LNCAP (cell line): ENCODE measurements at regions not wholly inside any gene's neighbourhood (a gene's known extent, or its start where the extent isn't known, plus 50 kb on each side); places are given as distances from the start of the nearest gene placed in this dataset.
A peak's percentile ranks its signal among the peaks of the same experiment; 100 is the strongest.

Experiments
- CTCF ChIP-seq: fragments of 450-650 bp; IDR thresholded peaks from 2 replicates; pipeline ENCODE4 v1.5.1; 2017; ENCODE audit warnings: mild to moderate bottlenecking

DNA sequence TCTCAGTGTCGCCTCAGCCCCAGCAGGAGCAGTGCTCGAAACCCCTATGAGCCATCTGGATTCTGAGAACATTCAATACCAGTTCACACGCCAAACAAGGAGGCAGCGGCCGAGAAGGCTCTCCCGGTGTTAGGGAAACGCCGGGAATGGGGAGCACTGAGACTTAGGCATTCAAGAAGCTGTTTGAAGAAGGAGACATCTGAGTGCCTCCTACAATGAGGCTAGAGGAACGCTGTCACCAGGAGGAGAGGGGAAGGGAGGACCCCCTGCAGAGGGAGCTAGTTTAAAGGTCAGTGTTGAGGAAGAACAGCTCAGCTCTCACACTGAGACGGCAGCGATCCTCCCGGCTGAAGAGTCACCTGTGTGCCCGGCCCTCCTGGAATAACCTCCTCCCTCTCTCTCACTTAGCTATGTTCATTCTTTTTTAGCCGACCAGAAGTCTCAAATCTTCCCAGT is 69.9 kb downstream of the SERPINA3 start:
- no peak for TF ChIP-seq CTCF

DNA sequence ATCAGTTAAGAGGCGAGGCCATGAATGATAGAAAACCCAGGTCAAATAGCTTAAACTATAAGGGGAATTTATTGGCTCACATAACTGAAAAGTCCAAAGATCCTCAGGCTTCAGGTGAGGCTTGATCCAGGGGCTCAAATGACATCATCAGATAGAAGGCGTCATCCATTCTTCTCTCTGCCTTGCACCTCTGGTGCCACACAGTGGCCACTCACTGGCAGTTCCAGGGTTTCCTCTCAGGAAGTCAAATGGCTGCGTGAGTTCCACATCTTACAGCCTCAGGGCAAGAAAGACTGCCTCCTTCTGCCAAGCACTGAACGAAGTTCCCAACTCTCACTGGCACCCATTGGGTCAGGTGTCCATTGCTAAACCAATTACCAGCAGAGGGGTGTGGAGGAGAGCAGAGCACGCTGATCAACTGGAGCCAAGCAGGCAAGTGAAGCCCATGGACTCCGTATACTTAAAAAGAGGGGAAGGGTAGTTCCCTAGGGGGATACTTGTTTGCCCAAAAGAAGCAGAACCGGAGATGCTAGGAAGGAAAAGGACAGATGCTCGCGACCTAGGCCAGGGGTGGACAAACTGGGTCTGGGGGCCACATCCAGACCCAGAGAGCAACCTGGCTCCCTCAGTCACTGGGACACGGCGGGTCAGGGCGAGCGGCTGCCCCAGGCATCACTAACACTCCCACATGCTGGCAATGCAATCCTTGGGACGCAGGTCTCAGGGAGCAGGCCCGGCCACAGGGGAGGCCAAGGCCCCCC is 69.3 kb downstream of the SERPINA3 start:
- TF ChIP-seq CTCF, result peak; percentile 70

- TF ChIP-seq CTCF, result no peak
These were observed 68.7 kb downstream of the SERPINA3 start for GRCh38 chr14:94680862-94681288.

DNA sequence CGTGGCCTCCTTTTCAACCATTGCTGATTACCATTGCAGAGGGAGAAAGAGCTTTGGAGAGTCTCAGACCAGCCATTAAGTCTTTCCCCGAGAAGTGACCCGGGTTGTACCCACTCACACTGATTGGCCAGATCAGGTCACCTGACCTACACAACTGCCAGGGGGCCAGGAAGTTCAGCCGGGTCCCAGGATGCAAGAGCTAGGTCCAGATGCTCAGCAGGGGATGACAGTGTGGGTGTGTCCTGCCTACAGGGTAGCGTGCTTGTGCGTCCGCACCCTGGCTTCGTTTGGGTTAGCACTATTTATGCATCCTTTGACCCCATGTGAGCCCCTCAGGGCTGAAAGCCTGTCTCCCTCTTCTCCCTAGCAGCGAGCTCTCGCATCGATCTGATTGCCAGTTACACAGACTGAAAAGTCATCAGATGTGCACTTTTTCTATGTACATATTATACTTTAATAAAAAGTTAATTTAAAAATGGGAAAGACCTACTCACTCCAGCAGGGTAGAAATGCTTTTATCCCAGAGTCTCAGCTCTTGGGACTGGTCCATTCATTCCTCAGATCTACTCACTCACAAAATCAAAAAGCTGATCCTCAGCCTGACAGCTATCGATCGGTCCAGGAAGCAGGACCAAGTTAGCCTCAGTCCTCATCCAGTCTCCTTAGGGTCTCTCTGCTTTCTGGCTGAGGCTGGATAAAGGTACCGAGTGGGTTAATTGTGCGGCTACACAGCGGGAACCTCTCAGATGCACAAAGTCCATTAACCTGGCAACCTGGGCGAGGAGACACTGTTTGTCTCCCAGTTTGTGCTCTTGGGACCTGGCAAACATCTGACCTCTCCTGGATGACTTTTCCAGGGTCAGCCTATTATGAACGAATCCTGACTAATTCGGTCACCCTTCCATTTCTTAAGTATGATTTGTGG is 68.0 kb downstream of the SERPINA3 start:
- TF ChIP-seq CTCF, result no peak

- TF ChIP-seq CTCF, result no peak
These were observed 67.1 kb downstream of the SERPINA3 start for GRCh38 chr14:94679106-94679810.

DNA sequence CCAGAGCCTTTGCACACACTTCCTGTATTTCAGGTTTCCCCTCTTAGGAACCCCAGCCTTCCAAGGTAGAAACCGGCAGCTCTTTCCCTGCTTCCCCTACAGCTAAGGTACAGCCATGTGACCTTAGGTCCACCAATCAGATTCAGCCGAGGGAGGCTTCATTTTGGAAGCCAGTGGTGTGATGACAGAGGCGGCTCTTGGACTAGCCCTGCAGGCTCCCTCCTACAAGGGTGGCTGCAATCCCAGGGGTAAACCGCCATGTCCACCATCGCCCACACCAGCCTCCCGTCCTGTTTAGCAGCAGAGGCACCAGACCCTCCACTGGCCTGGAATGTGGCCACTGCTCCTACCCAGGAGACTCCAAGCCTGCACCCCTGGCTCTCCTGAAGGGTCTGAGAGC is 65.6 kb downstream of the SERPINA3 start:
- no peak for TF ChIP-seq CTCF

GRCh38 chr14:94677213-94677612 is 65.0 kb downstream of the SERPINA3 start:
- TF ChIP-seq CTCF, result no peak
